H9 (cell line): ENCODE measurements at regions not wholly inside any gene's neighbourhood (a gene's known extent, or its start where the extent isn't known, plus 50 kb on each side); places are given as distances from the start of the nearest gene placed in this dataset.

Source experiments
- DNase-seq: peaks from one replicate; pipeline ENCODE4 v3.0.0-alpha.2; 2017
- H2AFZ ChIP-seq: one replicate; pipeline ENCODE4 v1.6.1; 2013; ENCODE audit warnings: mild to moderate bottlenecking, low read length, control low read depth, moderate library complexity
- H2AK5ac ChIP-seq: 2 replicates; pipeline ENCODE4 v1.6.1; 2013; ENCODE audit warnings: low read length, control low read depth, mixed read lengths; ENCODE audit not compliant: insufficient read length
- H2BK120ac ChIP-seq: one replicate; pipeline ENCODE4 v1.6.1; 2013; ENCODE audit warnings: low read depth, mild to moderate bottlenecking, low read length, control low read depth, inconsistent platforms; ENCODE audit not compliant: poor library complexity, severe bottlenecking
- H2BK12ac ChIP-seq: 2 replicates; pipeline ENCODE4 v1.6.1; 2013; ENCODE audit warnings: low read length, control low read depth, mixed read lengths, low read depth; ENCODE audit not compliant: insufficient read length
- H2BK15ac ChIP-seq: 2 replicates; pipeline ENCODE4 v1.6.1; 2013; ENCODE audit warnings: low read depth, low read length, control low read depth
- H2BK20ac ChIP-seq: one replicate; pipeline ENCODE4 v1.6.1; 2013; ENCODE audit warnings: low read depth, mild to moderate bottlenecking, low read length, control low read depth, inconsistent platforms; ENCODE audit not compliant: poor library complexity, severe bottlenecking
- H2BK5ac ChIP-seq: 2 replicates; pipeline ENCODE4 v1.6.1; 2013; ENCODE audit warnings: low read length, control low read depth, mixed read lengths; ENCODE audit not compliant: insufficient read length
- H3K14ac ChIP-seq: 2 replicates; pipeline ENCODE4 v1.6.1; 2013; ENCODE audit warnings: low read length, control low read depth; ENCODE audit not compliant: insufficient read depth
- H3K18ac ChIP-seq: 2 replicates; pipeline ENCODE4 v1.6.1; 2013; ENCODE audit warnings: low read depth, mild to moderate bottlenecking, mixed read lengths, low read length, control low read depth; ENCODE audit not compliant: insufficient read length
- H3K23ac ChIP-seq: 2 replicates; pipeline ENCODE4 v1.6.1; 2013; ENCODE audit warnings: low read length, control low read depth, mixed read lengths, low read depth; ENCODE audit not compliant: insufficient read length
- H3K23me2 ChIP-seq: 2 replicates; pipeline ENCODE4 v1.6.1; 2013; ENCODE audit warnings: low read depth, mild to moderate bottlenecking, mixed read lengths, low read length, control low read depth; ENCODE audit not compliant: insufficient read length, poor library complexity, severe bottlenecking
- H3K27ac ChIP-seq: 2 replicates; pipeline ENCODE4 v1.5.1; 2013; ENCODE audit warnings: low read length, control low read depth, mixed read lengths, low read depth; ENCODE audit not compliant: insufficient read length
- H3K27me3 ChIP-seq: 2 replicates; pipeline ENCODE4 v1.6.1; 2013; ENCODE audit warnings: low read length, control low read depth, inconsistent platforms; ENCODE audit not compliant: insufficient read depth
- H3K4ac ChIP-seq: 2 replicates; pipeline ENCODE4 v1.6.1; 2013; ENCODE audit warnings: low read depth, mild to moderate bottlenecking, control low read depth, inconsistent platforms, low read length, moderate library complexity
- H3K4me1 ChIP-seq: 2 replicates; pipeline ENCODE4 v1.6.1; 2013; ENCODE audit warnings: low read length, control low read depth, inconsistent platforms; ENCODE audit not compliant: insufficient read depth
- H3K4me2 ChIP-seq: 2 replicates; pipeline ENCODE4 v1.6.1; 2013; ENCODE audit warnings: low read length, control low read depth, mixed read lengths; ENCODE audit not compliant: insufficient read length, insufficient read depth
- H3K56ac ChIP-seq: 2 replicates; pipeline ENCODE4 v1.6.1; 2013; ENCODE audit warnings: low read depth, mild to moderate bottlenecking, mixed read lengths, low read length, control low read depth; ENCODE audit not compliant: insufficient read length
- H3K79me1 ChIP-seq: 2 replicates; pipeline ENCODE4 v1.6.1; 2013; ENCODE audit warnings: low read depth, mild to moderate bottlenecking, moderate library complexity, low read length, control low read depth, inconsistent platforms; ENCODE audit not compliant: insufficient read depth, poor library complexity, severe bottlenecking
- H3K79me2 ChIP-seq: 2 replicates; pipeline ENCODE4 v1.6.1; 2013; ENCODE audit warnings: low read length, control low read depth, inconsistent platforms; ENCODE audit not compliant: insufficient read depth
- H3K9ac ChIP-seq: 2 replicates; pipeline ENCODE4 v1.6.1; 2013; ENCODE audit warnings: low read length, control low read depth, mixed read lengths; ENCODE audit not compliant: insufficient read length; ENCODE audit errors: extremely low read depth
- H3K9me3 ChIP-seq: one replicate; pipeline ENCODE4 v1.6.1; 2013; ENCODE audit warnings: low read depth, low read length, inconsistent platforms; ENCODE audit not compliant: control insufficient read depth
- H3T11ph ChIP-seq: one replicate; pipeline ENCODE4 v1.6.1; 2013; ENCODE audit warnings: mild to moderate bottlenecking, low read length, control low read depth, inconsistent platforms
- H4K20me1 ChIP-seq: one replicate; pipeline ENCODE4 v1.6.1; 2013; ENCODE audit not compliant: control insufficient read depth, insufficient read length, insufficient read depth
- H4K5ac ChIP-seq: 2 replicates; pipeline ENCODE4 v1.6.1; 2013; ENCODE audit warnings: low read depth, mild to moderate bottlenecking, mixed read lengths, low read length, control low read depth; ENCODE audit not compliant: insufficient read length
- H4K8ac ChIP-seq: replicated peaks from 2 replicates; pipeline ENCODE4 v1.6.1; 2013; ENCODE audit warnings: low read length, control low read depth, mixed read lengths, low read depth; ENCODE audit not compliant: insufficient read length
- H4K91ac ChIP-seq: 2 replicates; pipeline ENCODE4 v1.6.1; 2013; ENCODE audit warnings: low read depth, mild to moderate bottlenecking, moderate library complexity, mixed read lengths, low read length, control low read depth; ENCODE audit not compliant: insufficient read length
- H3K27ac Mint-ChIP-seq, 3 experiments: 2 replicates in 2 of 3; 3 replicates in 1 of 3; pipeline ENCODE4 v1.8.0; 2020 to 2021; ENCODE audit warnings: mixed read lengths in 3 of 3, mild to moderate bottlenecking in 1 of 3, moderate library complexity in 1 of 3
- H3K27me3 Mint-ChIP-seq: 2 replicates; pipeline ENCODE4 v1.8.0; 2021; ENCODE audit warnings: low read depth, mild to moderate bottlenecking, moderate library complexity, mixed read lengths
- H3K36me3 Mint-ChIP-seq, 3 experiments: 2 replicates in 2 of 3; 3 replicates in 1 of 3; pipeline ENCODE4 v1.8.0; 2020 to 2021; ENCODE audit warnings: low read depth in 3 of 3, mixed read lengths in 3 of 3; ENCODE audit not compliant: insufficient read depth in 1 of 3
- H3K4me1 Mint-ChIP-seq, 2 experiments: 2 replicates each; pipeline ENCODE4 v1.8.0; 2020; ENCODE audit warnings: mixed read lengths in 2 of 2
- H3K4me3 Mint-ChIP-seq, 2 experiments: 2 replicates in 1 of 2; 3 replicates in 1 of 2; pipeline ENCODE4 v1.8.0; 2020 to 2021; ENCODE audit warnings: mild to moderate bottlenecking in 2 of 2, mixed read lengths in 2 of 2, moderate library complexity in 1 of 2
- H3K9me3 Mint-ChIP-seq, 2 experiments: 2 replicates in 1 of 2; 3 replicates in 1 of 2; pipeline ENCODE4 v1.8.0; 2020; ENCODE audit warnings: mild to moderate bottlenecking in 2 of 2, mixed read lengths in 2 of 2, moderate library complexity in 1 of 2
- WGBS: extraction: QIAGEN DNeasy Blood & Tissue Kit; methylation state at CpG from one replicate; pipeline ENCODE4 v1.1.7; 2013; ENCODE audit warnings: missing lambda C conversion rate, low lambda C conversion rate, mixed read lengths; ENCODE audit not compliant: insufficient read length; ENCODE audit errors: extremely low coverage; 5-methylcytosine and 5-hydroxymethylcytosine counted together
- TF ChIP-seq, protein P1 (sequence below): fragments of 200-600 bp; sonication (generic); conservative IDR thresholded peaks from 3 replicates; pipeline ENCODE4 v1.8.0; 2021; ENCODE audit warnings: antibody characterized with exemption, mild to moderate bottlenecking

- H3K4ac ChIP-seq = no peak overlapping the region
- H2BK120ac ChIP-seq = no peak overlapping the region
- Mint-ChIP-seq H3K36me3 (no peaks in the 10 kb centered on the region; a peak in 1 of 7 replicates), H3K4me3 (peak overlapping the region in 1 of 2 experiments; percentile 38; a peak in 1 of 5 replicates), H3K27ac (no peak overlapping the region), H3K9me3 (no peaks in the 10 kb centered on the region), H3K27me3 (peaks cover 14% of the 10 kb centered on the region), H3K4me1 (peaks cover 4 to 5% of the 10 kb centered on the region in 2 experiments; a peak in 3 of 4 replicates)
- no peak overlapping the region for H2BK5ac ChIP-seq
- H3K56ac ChIP-seq = no peak overlapping the region
- H3K79me1 ChIP-seq = no peaks in the 10 kb centered on the region
- no CpG with 5 or more reads among the region's 11 CpGs for WGBS
- H2BK20ac ChIP-seq = no peak overlapping the region
- H2BK12ac ChIP-seq = no peak overlapping the region
- H3K23me2 ChIP-seq = no peaks in the 10 kb centered on the region
- H2AFZ ChIP-seq = no peak overlapping the region
- H3K79me2 ChIP-seq = no peaks in the 10 kb centered on the region
- H3K27ac ChIP-seq = no peak overlapping the region
- peak; percentile 40 for DNase-seq
- no peak overlapping the region for H4K91ac ChIP-seq
- H4K20me1 ChIP-seq = no peaks in the 10 kb centered on the region
- H3K18ac ChIP-seq = no peak overlapping the region
- H2AK5ac ChIP-seq = no peak overlapping the region
- H3K27me3 ChIP-seq = no peaks in the 10 kb centered on the region
- H3K4me2 ChIP-seq = no peak overlapping the region
- TF ChIP-seq, protein P1, sequence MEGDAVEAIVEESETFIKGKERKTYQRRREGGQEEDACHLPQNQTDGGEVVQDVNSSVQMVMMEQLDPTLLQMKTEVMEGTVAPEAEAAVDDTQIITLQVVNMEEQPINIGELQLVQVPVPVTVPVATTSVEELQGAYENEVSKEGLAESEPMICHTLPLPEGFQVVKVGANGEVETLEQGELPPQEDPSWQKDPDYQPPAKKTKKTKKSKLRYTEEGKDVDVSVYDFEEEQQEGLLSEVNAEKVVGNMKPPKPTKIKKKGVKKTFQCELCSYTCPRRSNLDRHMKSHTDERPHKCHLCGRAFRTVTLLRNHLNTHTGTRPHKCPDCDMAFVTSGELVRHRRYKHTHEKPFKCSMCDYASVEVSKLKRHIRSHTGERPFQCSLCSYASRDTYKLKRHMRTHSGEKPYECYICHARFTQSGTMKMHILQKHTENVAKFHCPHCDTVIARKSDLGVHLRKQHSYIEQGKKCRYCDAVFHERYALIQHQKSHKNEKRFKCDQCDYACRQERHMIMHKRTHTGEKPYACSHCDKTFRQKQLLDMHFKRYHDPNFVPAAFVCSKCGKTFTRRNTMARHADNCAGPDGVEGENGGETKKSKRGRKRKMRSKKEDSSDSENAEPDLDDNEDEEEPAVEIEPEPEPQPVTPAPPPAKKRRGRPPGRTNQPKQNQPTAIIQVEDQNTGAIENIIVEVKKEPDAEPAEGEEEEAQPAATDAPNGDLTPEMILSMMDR = peak; percentile 32; the same call in 2 of the 3 replicates
- H3K9ac ChIP-seq = no peak overlapping the region
- H3K4me1 ChIP-seq = no peaks in the 10 kb centered on the region
- no peak overlapping the region for H4K8ac ChIP-seq
- no peak overlapping the region for H2BK15ac ChIP-seq
- no peak overlapping the region for H4K5ac ChIP-seq
- no peak overlapping the region for H3K14ac ChIP-seq
- no peaks in the 10 kb centered on the region for H3K9me3 ChIP-seq
- H3T11ph ChIP-seq = no peak overlapping the region
- no peak overlapping the region for H3K23ac ChIP-seq
Observed at GRCh38 chr6:150547502-150548222, 52.0 kb upstream of the PLEKHG1 start.
